RWPE2 (cell line): ENCODE measurements at regions not wholly inside any gene's neighbourhood (a gene's known extent, or its start where the extent isn't known, plus 50 kb on each side); places are given as distances from the start of the nearest gene placed in this dataset.

ENCODE experiments used
- ATAC-seq: fragments of 200-7000 bp; cut with Tn5 transposase; 3 replicates; pipeline ENCODE4 v1.9.1; 2021; ENCODE audit warnings: low read depth
- DNase-seq: peaks from one replicate; pipeline ENCODE4 v3.0.0-alpha.2; 2020; ENCODE audit warnings: low spot score
- H3K27ac ChIP-seq: fragments of 450-650 bp; 2 replicates; pipeline ENCODE4 v1.5.1; 2017; ENCODE audit warnings: mild to moderate bottlenecking; ENCODE audit not compliant: poor library complexity, severe bottlenecking
- H3K27me3 ChIP-seq: fragments of 250-450 bp; sonication (Bioruptor Pico); 2 replicates; pipeline ENCODE4 v1.5.1; 2021; ENCODE audit warnings: mild to moderate bottlenecking, moderate library complexity; ENCODE audit not compliant: insufficient read depth, poor library complexity, severe bottlenecking
- H3K36me3 ChIP-seq: fragments of 250-450 bp; sonication (Bioruptor Pico); 2 replicates; pipeline ENCODE4 v1.5.1; 2020; ENCODE audit warnings: low read depth, mild to moderate bottlenecking, moderate library complexity
- H3K4me1 ChIP-seq: fragments of 250-450 bp; sonication (Bioruptor Pico); 2 replicates; pipeline ENCODE4 v1.5.1; 2021; ENCODE audit warnings: mild to moderate bottlenecking, moderate library complexity; ENCODE audit not compliant: insufficient read depth, poor library complexity, severe bottlenecking
- H3K4me3 ChIP-seq: fragments of 250-450 bp; sonication (Bioruptor Pico); 2 replicates; pipeline ENCODE4 v1.5.1; 2021; ENCODE audit warnings: mild to moderate bottlenecking, moderate library complexity; ENCODE audit not compliant: severe bottlenecking
- H3K9me3 ChIP-seq: fragments of 250-450 bp; sonication (Bioruptor Pico); 2 replicates; pipeline ENCODE4 v1.5.1; 2021; ENCODE audit warnings: mild to moderate bottlenecking, moderate library complexity; ENCODE audit not compliant: severe bottlenecking
- TF ChIP-seq, protein P1 (sequence below): fragments of 450-650 bp; IDR thresholded peaks from one replicate; pipeline ENCODE4 v1.5.1; 2017; ENCODE audit warnings: mild to moderate bottlenecking, moderate library complexity; ENCODE audit not compliant: poor library complexity, severe bottlenecking

DNA sequence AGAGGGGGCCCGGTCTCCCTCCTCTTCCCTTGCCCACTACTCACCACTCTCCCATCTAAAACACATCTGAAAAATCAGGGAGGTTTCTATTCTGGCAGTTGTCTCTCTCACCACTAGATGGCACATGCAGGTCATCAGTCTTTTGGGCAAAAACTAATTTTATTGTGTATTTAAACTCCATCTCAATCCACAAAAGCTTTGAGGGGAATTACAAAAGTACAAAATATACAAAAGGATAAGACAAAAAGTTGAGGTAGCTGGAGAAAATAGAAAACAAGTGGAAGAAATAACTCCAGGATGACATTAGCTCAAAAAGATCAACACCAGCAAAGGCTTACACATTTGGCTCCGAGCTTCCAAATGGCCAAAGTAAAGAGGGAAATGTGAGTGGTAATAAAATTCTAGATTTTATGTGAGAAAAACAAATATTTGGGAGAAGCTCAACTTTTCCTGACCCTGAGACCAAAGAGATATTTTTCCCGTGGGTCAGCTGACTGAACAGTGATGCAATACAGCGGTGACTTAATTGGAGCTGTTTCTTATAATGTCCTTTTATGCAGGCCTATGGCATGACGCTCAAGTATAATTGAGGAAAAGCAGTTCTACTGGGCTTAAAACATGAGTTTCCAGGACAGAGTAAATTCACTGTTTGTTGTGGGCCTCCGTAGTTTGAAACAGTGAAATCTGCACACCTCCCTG lies 79.8 kb upstream of the CHD6 start:
- H3K4me1 ChIP-seq: peaks cover 3% of the 10 kb centered on the region
- H3K9me3 ChIP-seq: no peaks in the 10 kb centered on the region
- H3K4me3 ChIP-seq: no peak overlapping the region
- H3K27ac ChIP-seq: no peak overlapping the region
- TF ChIP-seq, protein P1, sequence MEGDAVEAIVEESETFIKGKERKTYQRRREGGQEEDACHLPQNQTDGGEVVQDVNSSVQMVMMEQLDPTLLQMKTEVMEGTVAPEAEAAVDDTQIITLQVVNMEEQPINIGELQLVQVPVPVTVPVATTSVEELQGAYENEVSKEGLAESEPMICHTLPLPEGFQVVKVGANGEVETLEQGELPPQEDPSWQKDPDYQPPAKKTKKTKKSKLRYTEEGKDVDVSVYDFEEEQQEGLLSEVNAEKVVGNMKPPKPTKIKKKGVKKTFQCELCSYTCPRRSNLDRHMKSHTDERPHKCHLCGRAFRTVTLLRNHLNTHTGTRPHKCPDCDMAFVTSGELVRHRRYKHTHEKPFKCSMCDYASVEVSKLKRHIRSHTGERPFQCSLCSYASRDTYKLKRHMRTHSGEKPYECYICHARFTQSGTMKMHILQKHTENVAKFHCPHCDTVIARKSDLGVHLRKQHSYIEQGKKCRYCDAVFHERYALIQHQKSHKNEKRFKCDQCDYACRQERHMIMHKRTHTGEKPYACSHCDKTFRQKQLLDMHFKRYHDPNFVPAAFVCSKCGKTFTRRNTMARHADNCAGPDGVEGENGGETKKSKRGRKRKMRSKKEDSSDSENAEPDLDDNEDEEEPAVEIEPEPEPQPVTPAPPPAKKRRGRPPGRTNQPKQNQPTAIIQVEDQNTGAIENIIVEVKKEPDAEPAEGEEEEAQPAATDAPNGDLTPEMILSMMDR: peak; percentile 100
- ATAC-seq (no peak), DNase-seq (no peak)
- no peaks in the 10 kb centered on the region for H3K27me3 ChIP-seq
- no peaks in the 10 kb centered on the region for H3K36me3 ChIP-seq

- H3K4me3 ChIP-seq: no peak overlapping the region
- DNase-seq (no peak), ATAC-seq (no peak)
- H3K27me3 ChIP-seq: no peaks in the 10 kb centered on the region
- no peaks in the 10 kb centered on the region for H3K36me3 ChIP-seq
- no peak overlapping the region for H3K27ac ChIP-seq
- TF ChIP-seq, protein P1: no peak
- no peaks in the 10 kb centered on the region for H3K9me3 ChIP-seq
- H3K4me1 ChIP-seq: peaks cover 3% of the 10 kb centered on the region
Measured at GRCh38 chr20:41696428-41696827, 78.3 kb upstream of the CHD6 start.

- Histone ChIP-seq H3K4me1 (peaks cover 3% of the 10 kb centered on the region), H3K27ac (no peak overlapping the region), H3K36me3 (no peaks in the 10 kb centered on the region), H3K9me3 (no peaks in the 10 kb centered on the region), H3K4me3 (no peak overlapping the region), H3K27me3 (no peaks in the 10 kb centered on the region)
- TF ChIP-seq, protein P1: no peak
- DNase-seq (no peak), ATAC-seq (no peak)
Measured at GRCh38 chr20:41694796-41695195, 76.6 kb upstream of the CHD6 start.

DNA sequence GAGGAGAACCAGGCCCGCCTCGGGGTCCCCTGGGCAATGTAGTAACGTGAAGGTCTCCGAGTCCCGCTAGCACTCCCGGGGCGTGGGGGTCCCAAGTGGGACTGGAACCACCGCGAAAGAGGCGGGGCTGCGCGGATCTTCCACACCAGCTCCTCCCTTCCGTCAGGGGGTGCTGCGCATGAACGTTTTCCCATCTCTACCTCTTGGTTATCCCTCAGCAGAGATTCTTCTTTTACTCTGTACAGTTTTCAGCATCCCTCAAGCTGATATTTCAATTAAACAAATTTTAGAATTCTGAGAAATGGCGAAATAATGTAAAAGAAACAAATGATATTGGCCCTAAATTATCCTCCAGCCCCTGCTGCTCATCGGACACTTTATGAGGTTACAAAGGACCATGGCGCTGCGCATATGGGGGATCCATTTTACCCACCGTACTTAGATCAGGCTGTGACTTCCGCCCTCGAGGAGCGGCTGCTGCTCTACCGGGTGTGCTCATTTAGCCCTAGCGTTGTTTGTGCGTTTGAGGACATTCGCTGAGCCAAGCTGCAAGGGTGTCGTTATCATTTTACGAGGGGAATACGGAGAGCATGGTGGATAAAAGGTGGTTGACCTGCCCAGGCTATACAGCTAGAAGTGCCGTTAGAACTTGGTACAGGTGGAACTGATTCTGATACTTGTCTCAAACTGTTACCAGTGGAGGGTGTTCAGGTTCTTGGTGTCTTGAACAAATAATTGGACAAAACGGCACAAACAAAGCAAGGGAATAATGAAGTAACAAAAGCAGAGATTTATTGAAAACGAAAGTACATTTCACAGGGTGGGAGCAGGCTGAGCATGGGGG lies 75.2 kb upstream of the CHD6 start:
- Histone ChIP-seq H3K27me3 (no peaks in the 10 kb centered on the region), H3K27ac (peak overlapping the region; percentile 24), H3K9me3 (no peaks in the 10 kb centered on the region), H3K4me1 (peaks cover 3% of the 10 kb centered on the region), H3K4me3 (peak overlapping the region; percentile 56), H3K36me3 (no peaks in the 10 kb centered on the region)
- DNase-seq: peak; percentile 91
- TF ChIP-seq, protein P1: peak; percentile 96
- ATAC-seq: peak; percentile 92
